Islet of Langerhans (tissue), 1 donor: ENCODE measurements at regions not wholly inside any gene's neighbourhood (a gene's known extent, or its start where the extent isn't known, plus 50 kb on each side); places are given as distances from the start of the nearest gene placed in this dataset.
"Not testable (repeated sequence)": the region's sequence is repeated elsewhere in the genome, so short reads cannot be mapped to it uniquely, and the experiment has no call there.

Source experiments
- FAIRE-seq: peaks from one replicate; lab custom pipeline; 2011; peaks lifted over from hg19 to GRCh38; lab: Jason Lieb, UNC

- FAIRE-seq = no peak
Measured at GRCh38 chr6:84350397-84350796, 123.0 kb upstream of the CEP162 start.

DNA sequence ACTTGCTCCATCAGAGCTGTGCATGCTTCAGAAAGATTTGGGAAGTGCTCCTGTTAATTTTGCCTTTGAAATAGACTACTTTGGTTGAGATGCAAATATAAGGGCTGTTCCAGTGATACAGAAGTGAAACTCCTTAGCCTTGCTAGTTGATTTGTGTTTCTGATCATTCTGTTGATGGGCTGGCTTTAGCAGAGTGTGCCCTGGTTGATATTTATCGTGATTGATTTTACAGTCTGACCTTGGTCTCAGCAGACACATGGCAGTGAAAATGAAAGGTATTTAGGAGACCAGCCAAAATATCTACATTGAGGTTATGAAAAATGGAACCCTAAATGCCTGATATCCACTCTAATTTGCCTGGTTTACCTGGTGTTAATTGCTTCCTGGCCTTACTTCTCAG lies 122.1 kb upstream of the CEP162 start:
- no peak for FAIRE-seq

GRCh38 chr6:84348801-84349200 lies 121.4 kb upstream of the CEP162 start:
- FAIRE-seq = no peak

DNA sequence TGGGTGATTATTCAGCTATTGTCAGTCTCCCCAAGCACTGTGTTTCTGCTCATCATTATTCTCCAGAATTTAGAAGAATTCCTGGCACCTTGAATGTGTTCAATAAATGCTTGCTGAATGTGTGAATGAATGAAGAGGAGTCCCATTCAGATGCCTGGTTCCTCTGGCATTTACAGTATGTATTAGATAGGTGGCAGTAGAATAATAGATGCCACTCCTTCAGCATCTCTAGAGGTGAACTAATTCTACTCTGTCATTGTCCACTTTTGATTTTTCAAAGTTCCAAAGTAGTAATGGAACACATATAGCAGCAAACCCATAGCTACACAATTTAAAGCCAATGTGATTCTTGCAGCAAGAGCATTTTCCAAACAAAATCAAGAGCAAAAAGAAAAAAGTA lies 118.9 kb upstream of the CEP162 start:
- FAIRE-seq = no peak

- FAIRE-seq = no peak
Measured at GRCh38 chr6:84344005-84344404, 116.6 kb upstream of the CEP162 start.

GRCh38 chr6:84340422-84340821 lies 113.0 kb upstream of the CEP162 start:
- no peak for FAIRE-seq

DNA sequence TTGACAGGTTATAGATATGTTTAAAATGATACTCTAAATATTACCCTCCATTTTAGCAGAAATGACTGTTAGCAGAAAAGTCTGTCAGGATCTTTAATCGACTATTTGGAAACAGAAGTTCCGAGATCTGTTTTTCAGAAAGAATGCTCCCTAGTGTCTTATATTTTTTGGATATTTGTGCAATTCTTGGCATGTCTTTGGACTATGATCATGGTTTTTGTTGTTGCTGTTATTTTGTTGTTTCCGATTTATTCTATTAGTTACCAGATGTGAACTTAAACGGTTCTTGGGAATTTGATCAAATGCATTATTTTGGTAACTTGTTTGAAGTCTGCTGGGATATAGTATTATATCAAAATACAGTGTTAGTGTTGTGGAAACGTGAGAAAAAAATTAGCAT lies 106.4 kb upstream of the CEP162 start:
- FAIRE-seq = no peak

GRCh38 chr6:84332139-84333034 lies 104.9 kb upstream of the CEP162 start:
- FAIRE-seq = no peak

DNA sequence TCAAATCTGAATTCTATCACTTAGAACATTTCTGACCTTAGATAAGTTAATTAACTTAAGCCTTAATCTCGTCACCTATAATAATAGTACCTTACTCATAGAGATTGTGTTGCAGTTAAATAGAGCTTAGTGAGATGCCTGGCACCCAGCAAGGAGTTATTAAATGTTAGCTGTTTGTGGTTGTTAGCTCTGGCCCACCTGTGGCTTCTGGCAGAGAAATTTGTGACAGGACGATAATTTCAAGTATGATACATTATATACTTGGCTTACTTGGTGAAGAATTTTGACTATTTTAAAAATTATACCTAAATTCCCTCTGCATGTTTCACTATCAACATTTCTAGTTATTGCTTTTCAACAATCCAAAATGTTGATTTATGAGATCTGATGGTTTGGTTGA lies 102.9 kb upstream of the CEP162 start:
- no peak for FAIRE-seq

GRCh38 chr6:84329516-84329915 lies 102.1 kb upstream of the CEP162 start:
- FAIRE-seq = no peak

DNA sequence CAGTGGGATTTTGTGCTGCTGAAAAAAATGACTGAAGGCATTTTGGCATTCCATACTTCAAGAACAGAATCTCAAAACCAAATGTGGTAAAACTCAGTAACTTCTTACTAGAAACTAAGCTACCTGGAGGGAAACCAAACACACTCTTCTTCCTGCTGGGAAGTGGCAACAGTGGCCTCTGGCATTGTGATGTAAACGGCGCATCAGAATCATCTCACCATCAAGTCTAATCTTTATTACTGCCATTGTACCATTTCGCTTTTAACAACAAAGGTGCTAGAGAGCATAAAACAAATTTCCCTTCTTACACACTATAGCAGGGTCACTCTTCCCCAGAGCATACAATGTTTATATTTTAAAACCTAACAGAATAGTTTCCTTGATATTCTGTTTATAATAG lies 101.6 kb upstream of the CEP162 start:
- FAIRE-seq = no peak

DNA sequence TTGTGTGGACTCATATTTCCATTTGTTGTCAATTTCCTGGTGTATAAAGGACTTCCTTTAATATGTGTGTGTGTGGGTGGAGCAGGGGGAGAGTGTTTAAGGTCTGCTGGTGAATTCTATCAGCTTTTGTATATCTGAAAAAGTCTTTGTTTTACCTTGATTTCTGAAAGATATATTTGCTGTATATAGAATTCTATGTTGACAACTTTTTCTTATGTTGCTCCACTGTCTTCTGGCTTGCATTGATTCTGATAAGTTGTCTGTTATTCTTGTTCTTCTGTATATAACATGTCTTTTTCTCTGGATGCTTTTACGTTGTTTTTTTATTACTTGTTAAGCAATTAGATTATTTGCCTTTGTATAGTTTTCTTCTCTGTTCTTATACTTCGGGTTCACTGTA lies 90.0 kb upstream of the CEP162 start:
- no peak for FAIRE-seq

- no peak for FAIRE-seq
Measured at GRCh38 chr6:84314377-84314898, 87.0 kb upstream of the CEP162 start.

- no peak for FAIRE-seq
Measured at GRCh38 chr6:84309336-84309735, 81.9 kb upstream of the CEP162 start.

- FAIRE-seq = no peak
Measured at GRCh38 chr6:84304881-84305280, 77.4 kb upstream of the CEP162 start.

DNA sequence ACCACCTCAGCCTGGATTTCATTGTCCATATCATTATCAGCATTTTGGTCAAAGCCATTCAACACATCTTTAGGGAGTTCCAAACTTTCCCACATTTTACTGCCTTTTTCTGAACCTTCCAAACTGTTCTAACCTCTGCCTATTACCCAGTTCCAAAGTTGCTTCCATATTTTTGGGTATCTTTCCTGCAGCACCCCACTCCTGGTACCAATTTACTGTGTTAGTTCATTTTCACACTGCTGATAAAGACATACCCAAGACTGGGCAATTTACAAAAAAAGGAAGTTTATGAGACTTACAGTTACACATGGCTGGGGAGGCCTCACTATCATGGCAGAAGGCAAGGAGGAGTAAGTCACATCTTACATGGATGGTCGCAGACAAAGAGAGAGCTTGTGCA lies 63.6 kb upstream of the CEP162 start:
- not testable (repeated sequence) for FAIRE-seq

DNA sequence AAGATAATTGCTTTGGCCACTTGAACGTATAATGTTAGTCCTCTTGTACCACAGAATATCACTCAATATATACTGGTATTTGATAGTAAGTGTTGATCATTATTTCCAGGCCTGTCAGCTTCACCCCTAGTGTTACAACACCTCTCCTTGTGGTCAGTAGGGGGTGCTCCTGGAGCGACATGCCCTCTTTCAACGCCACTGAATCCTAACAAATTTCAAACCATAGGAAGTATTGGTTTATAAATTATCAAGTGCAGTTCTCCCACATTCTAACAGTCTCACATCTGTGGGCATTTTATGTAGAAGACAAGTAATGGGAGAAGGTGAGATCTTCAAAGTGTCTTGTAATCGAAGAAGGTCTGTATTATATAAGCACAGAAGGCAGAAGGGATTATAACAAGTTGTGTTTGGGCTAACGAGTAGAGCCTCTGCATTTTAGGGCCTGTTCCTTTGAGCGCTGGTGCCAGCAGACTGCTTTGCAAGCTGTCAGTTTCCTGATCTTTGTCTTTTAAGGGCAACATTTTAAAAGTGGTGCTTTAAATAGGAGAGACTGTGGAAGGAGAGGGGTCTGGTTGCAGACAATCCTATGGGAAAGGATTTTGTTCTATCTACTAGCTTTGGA lies 57.1 kb upstream of the CEP162 start:
- FAIRE-seq = no peak

GRCh38 chr6:84282550-84282949 lies 55.1 kb upstream of the CEP162 start:
- no peak for FAIRE-seq

DNA sequence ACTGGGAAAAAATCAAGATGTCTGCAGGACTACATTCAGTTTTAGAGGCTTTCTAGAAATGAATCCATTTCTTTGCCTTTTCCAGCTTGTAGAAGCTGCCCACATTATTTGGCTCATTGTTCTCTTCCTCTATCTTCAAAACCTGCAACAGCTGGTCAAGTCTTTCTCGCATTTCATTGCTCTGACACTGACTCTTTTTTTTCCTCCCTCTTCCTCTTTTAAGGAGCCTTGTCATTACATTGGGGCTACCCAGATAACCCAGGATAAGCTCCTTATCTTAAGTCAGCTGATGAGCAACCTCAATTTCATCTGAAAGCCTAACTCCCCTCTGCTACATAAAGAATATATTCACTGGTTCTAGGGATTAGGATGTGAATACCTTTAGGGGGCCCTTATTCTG lies 53.2 kb upstream of the CEP162 start:
- FAIRE-seq = no peak

- FAIRE-seq = no peak
Measured at GRCh38 chr6:84280030-84280429, 52.6 kb upstream of the CEP162 start.

- FAIRE-seq = no peak
Measured at GRCh38 chr6:84278321-84278998, 51.0 kb upstream of the CEP162 start.
